Panc1 (cell line): ENCODE measurements at regions not wholly inside any gene's neighbourhood (a gene's known extent, or its start where the extent isn't known, plus 50 kb on each side); places are given as distances from the start of the nearest gene placed in this dataset.

Source experiments
- ATAC-seq: fragments of 200-7000 bp; cut with Tn5 transposase; 2 replicates; pipeline ENCODE4 v1.9.1; 2020; ENCODE audit warnings: mild to moderate bottlenecking, moderate library complexity
- BruUV-seq: library from RNA; stranded (reverse); fragments of 400-500 nt; replicated peaks from 2 replicates; lab custom pipeline; 2021; lab: Mats Ljungman, UMichigan
- CTCF ChIA-PET: fragments of 300-600 bp; sonication (Branson Sonifier 250); formaldehyde crosslinking; loops from one replicate; lab custom pipeline; 2022; ENCODE audit warnings: antibody characterized with exemption; lab: Charles Lee
- POLR2A ChIA-PET: fragments of 300-600 bp; sonication (Branson Sonifier 250); formaldehyde crosslinking; loops from one replicate; lab custom pipeline; 2022; ENCODE audit warnings: antibody characterized with exemption; lab: Charles Lee
- DNase-seq: peaks from one replicate; pipeline ENCODE4 v3.0.0-alpha.2; 2010; ENCODE audit warnings: low read depth, low spot score
- H3K27ac ChIP-seq: 2 replicates; pipeline ENCODE4 v1.5.1; 2011; ENCODE audit warnings: mild to moderate bottlenecking, low read length, inconsistent platforms
- H3K27me3 ChIP-seq: fragments of 200-500 bp; sonication (Bioruptor generic); 2 replicates; pipeline ENCODE4 v1.6.0; 2014; ENCODE audit warnings: low read length, inconsistent platforms; ENCODE audit not compliant: control insufficient read depth, insufficient read depth
- H3K36me3 ChIP-seq: fragments of 200-500 bp; sonication (Bioruptor generic); 2 replicates; pipeline ENCODE4 v1.5.1; 2014; ENCODE audit warnings: inconsistent platforms, mild to moderate bottlenecking, low read length, moderate library complexity; ENCODE audit not compliant: control insufficient read depth, insufficient read depth
- H3K4me1 ChIP-seq: 2 replicates; pipeline ENCODE4 v1.5.1; 2011; ENCODE audit warnings: inconsistent platforms, mild to moderate bottlenecking, low read length, moderate library complexity; ENCODE audit not compliant: control insufficient read depth, insufficient read depth
- H3K4me3 ChIP-seq, 2 experiments: 2 replicates each; pipeline ENCODE4 v1.5.1; 2011 to 2012; ENCODE audit warnings: low read depth in 2 of 2, low read length in 2 of 2, mild to moderate bottlenecking in 2 of 2, inconsistent platforms in 1 of 2, moderate library complexity in 1 of 2
- H3K9me3 ChIP-seq: fragments of 200-500 bp; sonication (Bioruptor generic); 2 replicates; pipeline ENCODE4 v1.5.1; 2014; ENCODE audit warnings: low read depth, mild to moderate bottlenecking, inconsistent platforms, low read length, moderate library complexity; ENCODE audit not compliant: control insufficient read depth, insufficient read depth
- CTCF ChIP-seq: fragments of 450-650 bp; IDR thresholded peaks from 2 replicates; pipeline ENCODE4 v1.5.1; 2017; ENCODE audit warnings: mild to moderate bottlenecking
- POLR2AphosphoS5 ChIP-seq: IDR thresholded peaks from 2 replicates; pipeline ENCODE4 v1.6.1; 2012; ENCODE audit warnings: mild to moderate bottlenecking, low read depth, low read length, moderate library complexity
- REST ChIP-seq, 2 experiments: IDR thresholded peaks; 2 replicates each; pipeline ENCODE4 v1.6.1; 2011 to 2012; ENCODE audit warnings: low read depth in 2 of 2, control low read depth in 1 of 2, low read length in 1 of 2, mild to moderate bottlenecking in 1 of 2, moderate library complexity in 1 of 2; ENCODE audit not compliant: insufficient read depth in 1 of 2
- SIN3A ChIP-seq: IDR thresholded peaks from 2 replicates; pipeline ENCODE4 v1.6.1; 2012; ENCODE audit warnings: low read depth, mild to moderate bottlenecking, low read length, moderate library complexity, borderline replicate concordance; ENCODE audit not compliant: insufficient read depth
- TCF7L2 ChIP-seq: IDR thresholded peaks from 2 replicates; pipeline ENCODE4 v1.6.1; 2011; ENCODE audit warnings: mild to moderate bottlenecking, low read depth, low read length, inconsistent platforms
- in situ Hi-C: cut with HindIII; loops from 2 replicates; pipeline ENCODE4 v1.10.0; 2016; ENCODE audit warnings: low sequenced_read_pairs, low pct_unique_long_range_greater_than_20kb
- intact Hi-C: fragments of 100-400 bp; cut with micrococcal nuclease; formaldehyde crosslinking; loops from one replicate; pipeline ENCODE4 v1.10.0; 2022; ENCODE audit not compliant: unreplicated experiment

- no peak overlapping the region for H3K4me3 ChIP-seq
Measured at GRCh38 chr2:48127612-48128191, 186.8 kb upstream of the FOXN2 start.

GRCh38 chr2:48129293-48129950 is 185.1 kb upstream of the FOXN2 start:
- intact Hi-C loops (no loop called here), in situ Hi-C loops (no loop called here)
- no TSS peak for BruUV-seq
- H3K9me3 ChIP-seq = no peaks in the 10 kb centered on the region
- no peak overlapping the region for H3K4me3 ChIP-seq
- H3K4me1 ChIP-seq = no peaks in the 10 kb centered on the region; the same call in 1 of the 2 replicates
- POLR2A ChIA-PET = no interaction called here
- TF ChIP-seq CTCF (no peak), SIN3A (no peak), POLR2AphosphoS5 (no peak), TCF7L2 (no peak), REST (IDR thresholded peaks at IDR 0.05; ENCODE audit: insufficient read depth in 1 of 2, low read depth in 2 of 2, low read length in 1 of 2) (no peak)
- ATAC-seq (no peak), DNase-seq (no peak)
- no peaks in the 10 kb centered on the region for H3K36me3 ChIP-seq
- 0 out of 2 replicates have a peak, but pooled peaks cover 3% of the 10 kb centered on the region for H3K27me3 ChIP-seq
- no peak overlapping the region for H3K27ac ChIP-seq
- CTCF ChIA-PET = no interaction called here

More at GRCh38 chr2:48127612-48128191, 186.8 kb upstream of the FOXN2 start:
- intact Hi-C loops (no loop called here), in situ Hi-C loops (no loop called here)
- no TSS peak for BruUV-seq
- Histone ChIP-seq H3K27me3 (0 out of 2 replicates have a peak, but pooled peaks cover 3% of the 10 kb centered on the region), H3K36me3 (no peaks in the 10 kb centered on the region), H3K9me3 (no peaks in the 10 kb centered on the region), H3K4me1 (no peaks in the 10 kb centered on the region; the same call in 1 of the 2 replicates), H3K27ac (no peak overlapping the region)
- ATAC-seq = no peak
- ChIA-PET CTCF (no interaction called here), POLR2A (no interaction called here)
- TF ChIP-seq REST (IDR thresholded peaks at IDR 0.05; ENCODE audit: insufficient read depth in 1 of 2, low read depth in 2 of 2, low read length in 1 of 2) (no peak), SIN3A (no peak), CTCF (no peak), POLR2AphosphoS5 (no peak), TCF7L2 (no peak)
- no peak for DNase-seq
